PC-3 (cell line): ENCODE measurements at regions not wholly inside any gene's neighbourhood (a gene's known extent, or its start where the extent isn't known, plus 50 kb on each side); places are given as distances from the start of the nearest gene placed in this dataset.

ENCODE experiments used
- ATAC-seq: fragments of 200-7000 bp; cut with Tn5 transposase; 2 replicates; pipeline ENCODE4 v1.9.1; 2020; ENCODE audit warnings: mild to moderate bottlenecking, moderate library complexity
- BruUV-seq: library from RNA; stranded (reverse); fragments of 400-500 nt; replicated peaks from 2 replicates; lab custom pipeline; 2021; lab: Mats Ljungman, UMichigan
- CTCF ChIA-PET: fragments of 300-600 bp; sonication (Branson Sonifier 250); formaldehyde crosslinking; loops from one replicate; lab custom pipeline; 2022; ENCODE audit warnings: antibody characterized with exemption; lab: Charles Lee
- POLR2A ChIA-PET: fragments of 300-600 bp; sonication (Branson Sonifier 250); formaldehyde crosslinking; loops from one replicate; lab custom pipeline; 2022; ENCODE audit warnings: antibody characterized with exemption; ENCODE audit not compliant: unreplicated experiment; lab: Charles Lee
- DNase-seq: peaks from one replicate; pipeline ENCODE4 v3.0.0-alpha.2; 2015
- H2AFZ ChIP-seq: fragments of 300-600 bp; sonication (generic); 2 replicates; pipeline ENCODE4 v1.6.0; 2016; ENCODE audit warnings: antibody characterized with exemption, low read length
- H3F3A ChIP-seq: fragments of 300-600 bp; sonication (generic); one replicate; pipeline ENCODE4 v1.6.0; 2017; ENCODE audit warnings: antibody characterized with exemption, low read length, control low read depth, mild to moderate bottlenecking; ENCODE audit not compliant: unreplicated experiment
- H3K27ac ChIP-seq: fragments of 300-600 bp; sonication (generic); 2 replicates; pipeline ENCODE4 v1.5.1; 2016; ENCODE audit warnings: mild to moderate bottlenecking, low read length
- H3K27me3 ChIP-seq: fragments of 300-600 bp; sonication (generic); 2 replicates; pipeline ENCODE4 v1.6.1; 2016; ENCODE audit warnings: low read length, mixed read lengths
- H3K36me3 ChIP-seq: fragments of 300-600 bp; sonication (generic); 2 replicates; pipeline ENCODE4 v1.6.1; 2016; ENCODE audit warnings: low read depth, mixed run types, low read length, mixed read lengths
- H3K4me1 ChIP-seq: fragments of 300-600 bp; sonication (generic); 2 replicates; pipeline ENCODE4 v1.5.1; 2016; ENCODE audit warnings: low read length; ENCODE audit not compliant: insufficient read depth
- H3K4me2 ChIP-seq: fragments of 300-600 bp; sonication (generic); 2 replicates; pipeline ENCODE4 v1.6.0; 2016; ENCODE audit warnings: low read length
- H3K4me3 ChIP-seq: fragments of 300-600 bp; sonication (generic); 2 replicates; pipeline ENCODE4 v1.5.1; 2016; ENCODE audit warnings: mild to moderate bottlenecking, low read length, mixed read lengths
- H3K79me2 ChIP-seq: fragments of 300-600 bp; sonication (generic); 2 replicates; pipeline ENCODE4 v1.6.1; 2017; ENCODE audit warnings: low read length, mixed read lengths
- H3K9ac ChIP-seq: fragments of 300-600 bp; sonication (generic); 2 replicates; pipeline ENCODE4 v1.6.0; 2016; ENCODE audit warnings: mild to moderate bottlenecking, low read length
- H3K9me2 ChIP-seq: fragments of 300-600 bp; sonication (generic); replicated peaks from 2 replicates; pipeline ENCODE4 v1.6.1; 2016; ENCODE audit warnings: mixed run types, low read length, mixed read lengths
- H3K9me3 ChIP-seq: fragments of 300-600 bp; sonication (generic); 2 replicates; pipeline ENCODE4 v1.6.1; 2016; ENCODE audit warnings: low read length, mixed read lengths
- H4K20me1 ChIP-seq: fragments of 300-600 bp; sonication (generic); 2 replicates; pipeline ENCODE4 v1.6.1; 2016; ENCODE audit warnings: low read length, mixed read lengths
- EZH2 ChIP-seq: fragments of 300-600 bp; sonication (generic); IDR thresholded peaks from one replicate; pipeline ENCODE4 v1.6.1; 2017; ENCODE audit warnings: antibody characterized with exemption, mild to moderate bottlenecking, low read length; ENCODE audit not compliant: unreplicated experiment
- EZH2phosphoT487 ChIP-seq: fragments of 300-600 bp; sonication (generic); IDR thresholded peaks from 2 replicates; pipeline ENCODE4 v1.6.1; 2018; ENCODE audit warnings: mild to moderate bottlenecking, antibody characterized with exemption, low read length, borderline replicate concordance
- intact Hi-C: fragments of 100-400 bp; cut with micrococcal nuclease; formaldehyde crosslinking; loops from 2 replicates; pipeline ENCODE4 v1.9.0; 2023
- TF ChIP-seq, protein P1 (sequence below): fragments of 300-600 bp; sonication (generic); conservative IDR thresholded peaks from 2 replicates; pipeline ENCODE4 v1.5.1; 2017; ENCODE audit warnings: antibody characterized with exemption, low read depth, mild to moderate bottlenecking, low read length

DNA sequence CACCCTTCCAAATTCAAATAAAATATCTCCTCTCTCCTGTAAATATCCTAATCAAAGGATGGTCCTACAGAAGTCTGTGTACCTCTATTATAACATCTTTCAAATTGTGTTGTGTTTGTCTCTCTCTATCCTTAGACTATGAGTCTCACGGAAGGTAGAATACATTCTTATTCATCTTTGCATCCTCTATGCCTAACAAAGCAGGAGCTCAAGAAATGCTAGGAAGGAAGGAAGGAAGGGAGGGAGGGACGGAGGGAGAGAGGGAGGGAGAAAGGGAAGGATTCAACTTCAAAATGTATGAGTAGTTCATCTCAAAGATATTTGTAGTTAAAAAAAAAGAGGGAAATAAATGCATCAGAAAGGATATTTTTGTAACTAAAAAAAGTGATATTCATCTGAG lies 150.0 kb downstream of the RTP4 start:
- Histone ChIP-seq H3K36me3 (no peaks in the 10 kb centered on the region), H3F3A (no peaks in the 10 kb centered on the region), H3K79me2 (no peaks in the 10 kb centered on the region), H3K27me3 (peaks cover 82% of the 10 kb centered on the region), H3K9ac (no peak overlapping the region), H3K9me2 (no peaks in the 10 kb centered on the region), H3K9me3 (no peaks in the 10 kb centered on the region), H3K4me1 (no peaks in the 10 kb centered on the region), H3K27ac (no peak overlapping the region), H4K20me1 (no peaks in the 10 kb centered on the region), H3K4me2 (no peak overlapping the region), H3K4me3 (no peak overlapping the region), H2AFZ (no peak overlapping the region)
- no TSS peak for BruUV-seq
- TF ChIP-seq, protein P1, sequence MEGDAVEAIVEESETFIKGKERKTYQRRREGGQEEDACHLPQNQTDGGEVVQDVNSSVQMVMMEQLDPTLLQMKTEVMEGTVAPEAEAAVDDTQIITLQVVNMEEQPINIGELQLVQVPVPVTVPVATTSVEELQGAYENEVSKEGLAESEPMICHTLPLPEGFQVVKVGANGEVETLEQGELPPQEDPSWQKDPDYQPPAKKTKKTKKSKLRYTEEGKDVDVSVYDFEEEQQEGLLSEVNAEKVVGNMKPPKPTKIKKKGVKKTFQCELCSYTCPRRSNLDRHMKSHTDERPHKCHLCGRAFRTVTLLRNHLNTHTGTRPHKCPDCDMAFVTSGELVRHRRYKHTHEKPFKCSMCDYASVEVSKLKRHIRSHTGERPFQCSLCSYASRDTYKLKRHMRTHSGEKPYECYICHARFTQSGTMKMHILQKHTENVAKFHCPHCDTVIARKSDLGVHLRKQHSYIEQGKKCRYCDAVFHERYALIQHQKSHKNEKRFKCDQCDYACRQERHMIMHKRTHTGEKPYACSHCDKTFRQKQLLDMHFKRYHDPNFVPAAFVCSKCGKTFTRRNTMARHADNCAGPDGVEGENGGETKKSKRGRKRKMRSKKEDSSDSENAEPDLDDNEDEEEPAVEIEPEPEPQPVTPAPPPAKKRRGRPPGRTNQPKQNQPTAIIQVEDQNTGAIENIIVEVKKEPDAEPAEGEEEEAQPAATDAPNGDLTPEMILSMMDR: no peak
- TF ChIP-seq EZH2phosphoT487 (no peak), EZH2 (no peak)
- ChIA-PET CTCF (no interaction called here), POLR2A (no interaction called here)
- ATAC-seq (no peak), DNase-seq (no peak)
- intact Hi-C loops: no loop called here

DNA sequence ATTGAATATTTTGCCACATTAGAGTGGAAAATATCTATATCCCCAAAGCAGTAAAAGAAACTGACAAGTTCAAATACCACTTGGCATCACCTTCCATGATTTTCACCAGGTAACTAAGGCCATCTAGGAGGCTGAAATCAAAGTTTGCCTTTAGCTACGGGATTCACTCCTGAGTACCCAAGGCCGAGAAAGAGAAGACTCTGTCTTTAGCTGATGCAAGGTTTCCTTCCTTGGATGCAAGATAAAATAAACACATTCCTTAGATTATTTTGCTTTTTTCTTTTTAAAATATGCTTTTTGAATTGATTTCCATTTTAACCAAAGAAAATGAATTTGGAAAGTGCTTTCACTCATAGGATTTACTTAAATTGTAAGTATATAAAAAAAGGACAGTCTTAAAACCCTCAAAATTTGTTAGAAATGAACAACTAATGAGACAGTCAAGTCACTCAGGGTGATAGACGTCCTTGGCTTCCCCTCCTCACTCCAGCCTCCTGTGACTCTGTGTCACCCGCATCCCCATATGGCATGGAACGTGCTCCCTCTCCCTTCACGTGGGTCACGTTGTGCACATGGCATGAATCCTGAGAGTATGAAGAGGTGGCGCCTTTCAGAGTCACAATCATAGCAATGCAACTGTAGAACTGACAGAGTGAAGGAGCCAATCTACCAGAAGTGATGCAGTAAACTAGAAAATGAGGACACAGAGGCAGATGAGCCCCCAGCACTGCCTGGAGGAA lies 148.4 kb downstream of the RTP4 start:
- DNase-seq: no peak
- Histone ChIP-seq H2AFZ (no peak overlapping the region), H3K36me3 (no peaks in the 10 kb centered on the region), H3K4me3 (no peak overlapping the region), H3K4me1 (no peaks in the 10 kb centered on the region), H3K27ac (no peak overlapping the region), H3K27me3 (peaks cover 73% of the 10 kb centered on the region), H3K79me2 (no peaks in the 10 kb centered on the region), H4K20me1 (no peaks in the 10 kb centered on the region), H3K9ac (no peak overlapping the region), H3K4me2 (no peak overlapping the region), H3F3A (no peaks in the 10 kb centered on the region), H3K9me3 (no peaks in the 10 kb centered on the region), H3K9me2 (no peaks in the 10 kb centered on the region)
- TF ChIP-seq EZH2 (no peak), EZH2phosphoT487 (no peak)
- TF ChIP-seq, protein P1: no peak
- ChIA-PET CTCF (no interaction called here), POLR2A (no interaction called here)
- intact Hi-C loops: no loop called here
- ATAC-seq: no peak
- no TSS peak for BruUV-seq

DNA sequence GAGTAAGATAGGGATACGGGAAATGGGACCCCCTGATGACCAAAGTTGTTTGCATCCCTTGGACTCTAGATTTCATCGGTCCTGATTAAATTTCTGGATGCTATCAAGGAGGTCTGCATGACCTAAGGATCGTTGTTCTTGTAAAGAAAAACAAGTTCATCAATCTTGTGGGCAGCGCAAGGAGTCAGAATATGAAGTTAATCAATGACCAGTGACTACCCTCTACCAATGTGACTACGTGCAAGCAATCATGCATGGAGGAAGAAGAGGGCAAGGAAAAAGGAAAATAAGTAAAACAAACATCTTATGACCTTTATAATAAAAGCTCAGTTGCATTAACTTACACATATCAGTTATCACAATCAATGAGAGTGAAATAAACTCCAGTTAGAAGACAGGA lies 139.7 kb downstream of the RTP4 start:
- Histone ChIP-seq H3K27ac (no peak overlapping the region), H3K27me3 (peaks cover 71% of the 10 kb centered on the region), H3K9me2 (0 out of 2 replicates have a peak, but pooled peaks cover 3% of the 10 kb centered on the region), H3K4me2 (no peak overlapping the region), H3K79me2 (no peaks in the 10 kb centered on the region), H3K4me3 (no peak overlapping the region), H2AFZ (no peak overlapping the region), H3F3A (no peaks in the 10 kb centered on the region), H3K4me1 (no peaks in the 10 kb centered on the region), H3K9ac (no peak overlapping the region), H4K20me1 (no peaks in the 10 kb centered on the region), H3K9me3 (no peaks in the 10 kb centered on the region), H3K36me3 (no peaks in the 10 kb centered on the region)
- ChIA-PET POLR2A (no interaction called here), CTCF (no interaction called here)
- no peak for TF ChIP-seq EZH2phosphoT487
- TF ChIP-seq EZH2: no peak
- TF ChIP-seq, protein P1: no peak
- DNase-seq (no peak), ATAC-seq (no peak)
- no TSS peak for BruUV-seq
- intact Hi-C loops: no loop called here
